IMR-90 (cell line): ENCODE measurements at regions not wholly inside any gene's neighbourhood (a gene's known extent, or its start where the extent isn't known, plus 50 kb on each side); places are given as distances from the start of the nearest gene placed in this dataset.

Experiments used
- ATAC-seq: fragments of 200-7000 bp; cut with Tn5 transposase; 2 replicates; pipeline ENCODE4 v1.9.1; 2020; ENCODE audit warnings: low read depth, mild to moderate bottlenecking, moderate library complexity
- BruUV-seq: library from RNA; stranded (reverse); fragments of 400-500 nt; replicated peaks from 2 replicates; lab custom pipeline; 2021; lab: Mats Ljungman, UMichigan
- CTCF ChIA-PET: fragments of 300-600 bp; formaldehyde crosslinking; extraction: SDS; loops from one replicate; lab custom pipeline; 2021; ENCODE audit warnings: antibody characterized with exemption; lab: Yijun Ruan, JAX
- POLR2A ChIA-PET: fragments of 300-600 bp; sonication (Branson Sonifier 250); formaldehyde crosslinking; loops from one replicate; lab custom pipeline; 2022; ENCODE audit warnings: antibody characterized with exemption; ENCODE audit not compliant: unreplicated experiment; lab: Charles Lee
- DNase-seq: peaks from one replicate; pipeline ENCODE4 v3.0.0; 2013
- H2AFZ ChIP-seq: replicated peaks from 2 replicates; pipeline ENCODE3; 2013; ENCODE audit warnings: low read length, mild to moderate bottlenecking; ENCODE audit not compliant: poor library complexity
- H2AK5ac ChIP-seq: 2 replicates; pipeline ENCODE4 v1.6.1; 2013; ENCODE audit warnings: low read depth, low read length, inconsistent platforms
- H2AK9ac ChIP-seq: replicated peaks from 2 replicates; pipeline ENCODE3; 2013; ENCODE audit warnings: mild to moderate bottlenecking, low read depth, low read length, moderate library complexity; ENCODE audit not compliant: poor library complexity
- H2BK120ac ChIP-seq: 2 replicates; pipeline ENCODE4 v1.6.1; 2013; ENCODE audit warnings: low read depth, low read length, inconsistent platforms
- H2BK15ac ChIP-seq: 3 replicates; pipeline ENCODE4 v1.6.1; 2013; ENCODE audit warnings: low read depth, low read length, inconsistent platforms
- H2BK20ac ChIP-seq: 2 replicates; pipeline ENCODE4 v1.6.1; 2013; ENCODE audit warnings: low read depth, mild to moderate bottlenecking, inconsistent platforms, low read length, moderate library complexity
- H2BK5ac ChIP-seq: 2 replicates; pipeline ENCODE4 v1.6.1; 2013; ENCODE audit warnings: mild to moderate bottlenecking, low read depth, low read length, inconsistent platforms; ENCODE audit not compliant: poor library complexity, severe bottlenecking
- H3K14ac ChIP-seq: replicated peaks from 2 replicates; pipeline ENCODE4 v1.6.1; 2013; ENCODE audit warnings: low read depth, low read length, inconsistent platforms
- H3K18ac ChIP-seq: 2 replicates; pipeline ENCODE4 v1.6.1; 2013; ENCODE audit warnings: low read depth, low read length, control low read depth
- H3K23ac ChIP-seq: 2 replicates; pipeline ENCODE4 v1.6.1; 2013; ENCODE audit warnings: low read depth, low read length, inconsistent platforms
- H3K27ac ChIP-seq: 2 replicates; pipeline ENCODE4 v1.5.1; 2013; ENCODE audit warnings: mild to moderate bottlenecking, control low read depth, low read length; ENCODE audit not compliant: insufficient read depth
- H3K27me3 ChIP-seq: 2 replicates; pipeline ENCODE4 v1.6.1; 2013; ENCODE audit warnings: low read length; ENCODE audit not compliant: control insufficient read depth, insufficient read depth
- H3K36me3 ChIP-seq: 2 replicates; pipeline ENCODE4 v1.6.1; 2013; ENCODE audit warnings: low read length, mixed read lengths; ENCODE audit not compliant: control insufficient read depth, insufficient read depth
- H3K4ac ChIP-seq: 2 replicates; pipeline ENCODE4 v1.6.1; 2013; ENCODE audit warnings: low read depth, low read length, inconsistent platforms
- H3K4me1 ChIP-seq: 2 replicates; pipeline ENCODE4 v1.6.1; 2013; ENCODE audit warnings: low read length, mixed read lengths; ENCODE audit not compliant: control insufficient read depth, insufficient read depth
- H3K4me2 ChIP-seq: 2 replicates; pipeline ENCODE4 v1.6.1; 2013; ENCODE audit warnings: low read depth, mild to moderate bottlenecking, control low read depth, low read length, moderate library complexity
- H3K4me3 ChIP-seq: 2 replicates; pipeline ENCODE4 v1.5.1; 2013; ENCODE audit warnings: low read depth, mild to moderate bottlenecking, control low read depth, low read length, moderate library complexity; ENCODE audit not compliant: insufficient read depth
- H3K56ac ChIP-seq: 2 replicates; pipeline ENCODE4 v1.6.1; 2013; ENCODE audit warnings: low read length, inconsistent platforms; ENCODE audit not compliant: insufficient read depth; ENCODE audit errors: extremely low read depth
- H3K79me1 ChIP-seq, 2 experiments: 2 replicates each; pipeline ENCODE4 v1.6.1; 2013; ENCODE audit warnings: low read length in 2 of 2, inconsistent platforms in 1 of 2, low read depth in 1 of 2
- H3K9ac ChIP-seq: 2 replicates; pipeline ENCODE4 v1.6.1; 2013; ENCODE audit warnings: low read depth, low read length, control low read depth
- H3K9me1 ChIP-seq: 2 replicates; pipeline ENCODE4 v1.6.1; 2013; ENCODE audit warnings: low read length, inconsistent platforms; ENCODE audit not compliant: insufficient read depth
- H3K9me3 ChIP-seq: 2 replicates; pipeline ENCODE4 v1.6.1; 2013; ENCODE audit warnings: low read length; ENCODE audit not compliant: control insufficient read depth, insufficient read depth
- H4K20me1 ChIP-seq: 2 replicates; pipeline ENCODE4 v1.6.1; 2013; ENCODE audit warnings: low read length, inconsistent platforms; ENCODE audit not compliant: insufficient read depth
- H4K5ac ChIP-seq: 2 replicates; pipeline ENCODE4 v1.6.1; 2013; ENCODE audit warnings: mild to moderate bottlenecking, low read depth, low read length, control low read depth
- H4K8ac ChIP-seq, 2 experiments: 2 replicates each; pipeline ENCODE4 v1.6.1; 2013; ENCODE audit warnings: low read depth in 2 of 2, low read length in 2 of 2, control low read depth in 1 of 2, inconsistent platforms in 1 of 2
- H4K91ac ChIP-seq: 2 replicates; pipeline ENCODE4 v1.6.1; 2013; ENCODE audit warnings: low read depth, low read length, inconsistent platforms; ENCODE audit not compliant: insufficient read depth
- BHLHE40 ChIP-seq: fragments of 150-350 bp; IDR thresholded peaks from 2 replicates; pipeline ENCODE4 v1.6.1; 2016; ENCODE audit warnings: mild to moderate bottlenecking, low read depth, low read length
- CEBPB ChIP-seq: IDR thresholded peaks from 2 replicates; pipeline ENCODE4 v1.6.1; 2012; ENCODE audit warnings: low read depth, low read length, improper control_type of control experiment
- CHD1 ChIP-seq: IDR thresholded peaks from 2 replicates; pipeline ENCODE4 v1.6.1; 2012; ENCODE audit warnings: low read depth, low read length, improper control_type of control experiment
- CTCF ChIP-seq: conservative IDR thresholded peaks from 2 replicates; pipeline ENCODE4 v1.5.1; 2012; ENCODE audit warnings: mild to moderate bottlenecking, low read depth, low read length, improper control_type of control experiment
- ELK1 ChIP-seq: fragments of 150-350 bp; IDR thresholded peaks from 2 replicates; pipeline ENCODE4 v1.6.1; 2016; ENCODE audit warnings: low read depth, mild to moderate bottlenecking, low read length, moderate library complexity, borderline replicate concordance
- FOS ChIP-seq: fragments of 150-350 bp; IDR thresholded peaks from 2 replicates; pipeline ENCODE4 v1.6.1; 2016; ENCODE audit warnings: low read depth, low read length
- MAFK ChIP-seq: IDR thresholded peaks from 2 replicates; pipeline ENCODE4 v1.6.1; 2012; ENCODE audit warnings: low read depth, low read length, improper control_type of control experiment
- MAZ ChIP-seq: IDR thresholded peaks from 2 replicates; pipeline ENCODE4 v1.6.1; 2012; ENCODE audit warnings: low read depth, mild to moderate bottlenecking, low read length, improper control_type of control experiment, moderate library complexity, borderline replicate concordance
- MXI1 ChIP-seq: IDR thresholded peaks from 2 replicates; pipeline ENCODE4 v1.6.1; 2012; ENCODE audit warnings: low read depth, mild to moderate bottlenecking, low read length, moderate library complexity, borderline replicate concordance
- NFE2L2 ChIP-seq: fragments of 150-350 bp; IDR thresholded peaks from 2 replicates; pipeline ENCODE4 v1.6.1; 2016; ENCODE audit warnings: low read depth, mild to moderate bottlenecking, low read length
- POLR2A ChIP-seq: IDR thresholded peaks from 2 replicates; pipeline ENCODE4 v1.6.1; 2012; ENCODE audit warnings: mild to moderate bottlenecking, low read depth, low read length
- RAD21 ChIP-seq: IDR thresholded peaks from 2 replicates; pipeline ENCODE4 v1.6.1; 2012; ENCODE audit warnings: low read length, improper control_type of control experiment
- RCOR1 ChIP-seq: IDR thresholded peaks from 2 replicates; pipeline ENCODE4 v1.6.1; 2012; ENCODE audit warnings: mild to moderate bottlenecking, low read length, improper control_type of control experiment; ENCODE audit not compliant: insufficient replicate concordance
- RFX5 ChIP-seq: IDR thresholded peaks from 2 replicates; pipeline ENCODE4 v1.8.0; 2012; ENCODE audit warnings: low read depth, mild to moderate bottlenecking, low read length, moderate library complexity
- SMC3 ChIP-seq: fragments of 150-350 bp; IDR thresholded peaks from 2 replicates; pipeline ENCODE4 v1.6.1; 2016; ENCODE audit warnings: low read depth, mild to moderate bottlenecking, antibody characterized with exemption, low read length, moderate library complexity
- USF2 ChIP-seq: fragments of 150-350 bp; IDR thresholded peaks from 2 replicates; pipeline ENCODE4 v1.6.1; 2017; ENCODE audit warnings: mild to moderate bottlenecking, antibody characterized with exemption, low read length, low read depth
- dilution Hi-C: fragments of 300-500 bp; cut with HindIII; formaldehyde crosslinking; loops from one replicate; pipeline ENCODE4 v1.14.3; 2018; ENCODE audit warnings: low sequenced_read_pairs; ENCODE audit not compliant: unreplicated experiment
- in situ Hi-C: fragments of 300-500 bp; cut with MboI; formaldehyde crosslinking; loops from 3 replicates; pipeline ENCODE4 v1.14.3; 2019; ENCODE audit warnings: low sequenced_read_pairs, inconsistent platforms, mixed read lengths
- intact Hi-C: fragments of 100-400 bp; cut with micrococcal nuclease; formaldehyde crosslinking; loops from 2 replicates; pipeline ENCODE4 v1.10.0; 2022

GRCh38 chr20:22127587-22127986 is 422.1 kb downstream of the PAX1 start:
- BruUV-seq = no TSS peak
- no peak overlapping the region for H2BK15ac ChIP-seq
- H4K8ac ChIP-seq = no peak overlapping the region
- ChIA-PET POLR2A (no interaction called here), CTCF (no interaction called here)
- H4K91ac ChIP-seq = no peak overlapping the region
- H2BK120ac ChIP-seq = no peak overlapping the region
- dilution Hi-C loops (no loop called here), in situ Hi-C loops (no loop called here), intact Hi-C loops (no loop called here)
- H3K23ac ChIP-seq = no peak overlapping the region
- no peak overlapping the region for H2AFZ ChIP-seq
- no peak overlapping the region for H3K56ac ChIP-seq
- no peak overlapping the region for H3K18ac ChIP-seq
- no peak for ATAC-seq
- H3K27me3 ChIP-seq = no peaks in the 10 kb centered on the region
- H3K4me3 ChIP-seq = no peak overlapping the region
- no peak overlapping the region for H4K5ac ChIP-seq
- no peak overlapping the region for H3K9ac ChIP-seq
- no peaks in the 10 kb centered on the region for H3K79me1 ChIP-seq
- H3K27ac ChIP-seq = no peak overlapping the region
- no peak overlapping the region for H3K4ac ChIP-seq
- H2BK20ac ChIP-seq = no peak overlapping the region
- no peak overlapping the region for H2BK5ac ChIP-seq
- H4K20me1 ChIP-seq = no peaks in the 10 kb centered on the region
- no peak overlapping the region for H2AK5ac ChIP-seq
- H3K4me1 ChIP-seq = no peaks in the 10 kb centered on the region
- H2AK9ac ChIP-seq = no peak overlapping the region
- no peaks in the 10 kb centered on the region for H3K9me1 ChIP-seq
- H3K4me2 ChIP-seq = no peak overlapping the region
- TF ChIP-seq POLR2A = no peak
- TF ChIP-seq CTCF = no peak
- TF ChIP-seq CHD1 = no peak
- no peak for TF ChIP-seq RFX5
- TF ChIP-seq MAFK = no peak
- TF ChIP-seq CEBPB = no peak
- TF ChIP-seq USF2 = no peak
- TF ChIP-seq MAZ = no peak
- TF ChIP-seq FOS = no peak
- TF ChIP-seq BHLHE40 = no peak
- no peak for TF ChIP-seq RCOR1
- TF ChIP-seq RAD21 = no peak
- TF ChIP-seq NFE2L2 = no peak
- TF ChIP-seq MXI1 = no peak
- TF ChIP-seq ELK1 = no peak
- no peak for TF ChIP-seq SMC3
- no peaks in the 10 kb centered on the region for H3K36me3 ChIP-seq
- H3K9me3 ChIP-seq = peaks cover 5% of the 10 kb centered on the region; the same call in 1 of the 2 replicates
- no peak for DNase-seq
- H3K14ac ChIP-seq = no peak overlapping the region
